Esophagus muscularis mucosa (tissue), 4 donors: ENCODE measurements at regions not wholly inside any gene's neighbourhood (a gene's known extent, or its start where the extent isn't known, plus 50 kb on each side); places are given as distances from the start of the nearest gene placed in this dataset.

Source experiments
- EP300 ChIP-seq: sonication (generic); formaldehyde crosslinking; IDR thresholded peaks from one replicate; pipeline ENCODE4 v1.6.1; 2017; ENCODE audit warnings: antibody characterized with exemption
- POLR2A ChIP-seq: fragments of 450-650 bp; IDR thresholded peaks from one replicate; pipeline ENCODE4 v1.6.1; 2017; ENCODE audit warnings: antibody characterized with exemption, moderate library complexity, mild to moderate bottlenecking, low read depth
- TF ChIP-seq, protein P1 (sequence below), 3 experiments: fragments of 200-600 bp in 2 of 3; fragments of 450-650 bp in 1 of 3; sonication (generic) in 2 of 3; IDR thresholded peaks; one replicate each; pipeline ENCODE4 v1.5.1; 2017 to 2019; ENCODE audit warnings: antibody characterized with exemption in 3 of 3, mild to moderate bottlenecking in 2 of 3, moderate library complexity in 1 of 3

- TF ChIP-seq, protein P1, sequence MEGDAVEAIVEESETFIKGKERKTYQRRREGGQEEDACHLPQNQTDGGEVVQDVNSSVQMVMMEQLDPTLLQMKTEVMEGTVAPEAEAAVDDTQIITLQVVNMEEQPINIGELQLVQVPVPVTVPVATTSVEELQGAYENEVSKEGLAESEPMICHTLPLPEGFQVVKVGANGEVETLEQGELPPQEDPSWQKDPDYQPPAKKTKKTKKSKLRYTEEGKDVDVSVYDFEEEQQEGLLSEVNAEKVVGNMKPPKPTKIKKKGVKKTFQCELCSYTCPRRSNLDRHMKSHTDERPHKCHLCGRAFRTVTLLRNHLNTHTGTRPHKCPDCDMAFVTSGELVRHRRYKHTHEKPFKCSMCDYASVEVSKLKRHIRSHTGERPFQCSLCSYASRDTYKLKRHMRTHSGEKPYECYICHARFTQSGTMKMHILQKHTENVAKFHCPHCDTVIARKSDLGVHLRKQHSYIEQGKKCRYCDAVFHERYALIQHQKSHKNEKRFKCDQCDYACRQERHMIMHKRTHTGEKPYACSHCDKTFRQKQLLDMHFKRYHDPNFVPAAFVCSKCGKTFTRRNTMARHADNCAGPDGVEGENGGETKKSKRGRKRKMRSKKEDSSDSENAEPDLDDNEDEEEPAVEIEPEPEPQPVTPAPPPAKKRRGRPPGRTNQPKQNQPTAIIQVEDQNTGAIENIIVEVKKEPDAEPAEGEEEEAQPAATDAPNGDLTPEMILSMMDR (IDR thresholded peaks at IDR 0.05) = no peak
- no peak for TF ChIP-seq POLR2A
- TF ChIP-seq EP300 = no peak
These were observed 699.3 kb downstream of the CBLN2 start for GRCh38 chr18:71844814-71845213.
